ENCODE measurements at regions not wholly inside any gene's neighbourhood (a gene's known extent, or its start where the extent isn't known, plus 50 kb on each side); places are given as distances from the start of the nearest gene placed in this dataset.

DNA sequence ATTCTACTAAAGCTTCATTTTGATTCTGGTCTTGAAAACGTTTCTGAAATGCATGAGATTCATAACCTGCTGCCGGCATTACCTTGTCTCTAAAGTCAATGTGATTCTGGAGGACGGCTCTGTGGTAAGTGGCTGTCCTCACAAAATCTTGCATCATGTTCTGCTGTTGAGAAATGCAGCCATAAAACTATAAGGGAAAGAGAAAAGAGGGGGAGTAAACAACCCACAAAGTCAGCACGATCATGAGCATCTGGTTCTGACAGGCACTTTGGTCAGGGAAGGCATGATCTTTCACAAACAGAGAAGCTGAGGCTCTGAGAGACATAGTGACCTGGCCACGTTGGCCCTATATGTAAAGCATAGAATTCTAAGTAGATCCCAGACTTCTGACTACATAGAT lies 168.9 kb upstream of the PUM3 start (continued):
- TF ChIP-seq, protein P1, sequence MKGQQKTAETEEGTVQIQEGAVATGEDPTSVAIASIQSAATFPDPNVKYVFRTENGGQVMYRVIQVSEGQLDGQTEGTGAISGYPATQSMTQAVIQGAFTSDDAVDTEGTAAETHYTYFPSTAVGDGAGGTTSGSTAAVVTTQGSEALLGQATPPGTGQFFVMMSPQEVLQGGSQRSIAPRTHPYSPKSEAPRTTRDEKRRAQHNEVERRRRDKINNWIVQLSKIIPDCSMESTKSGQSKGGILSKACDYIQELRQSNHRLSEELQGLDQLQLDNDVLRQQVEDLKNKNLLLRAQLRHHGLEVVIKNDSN (CRISPR knock-in tag; IDR thresholded peaks at IDR 0.05): no peak

DNA sequence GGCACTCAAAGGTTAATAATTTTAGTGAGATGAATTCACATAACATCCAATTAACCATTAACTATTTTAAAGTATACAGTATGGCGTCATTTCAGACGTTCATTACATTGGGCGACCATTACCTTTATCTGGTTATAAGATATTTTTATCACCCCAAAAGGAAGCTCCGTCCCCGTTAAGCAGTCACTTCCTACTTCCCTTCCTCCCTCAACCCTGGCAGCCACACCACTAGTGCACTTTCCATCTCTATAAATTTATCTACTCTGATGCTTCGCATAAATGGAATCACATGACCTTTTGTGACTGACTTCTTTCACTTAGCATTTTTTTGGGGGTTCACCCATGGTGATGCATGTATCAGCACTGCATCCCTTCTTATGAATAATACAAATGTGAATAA lies 168.3 kb upstream of the PUM3 start:
- no peak for TF ChIP-seq CREM (CRISPR knock-in tag; IDR thresholded peaks at IDR 0.05)
- Mint-ChIP-seq H3K27ac (no peak overlapping the region), H3K27me3 (ENCODE audit: low read depth) (0 out of 2 replicates have a peak, but pooled peaks cover 2% of the 10 kb centered on the region), H3K9me3 (peaks cover 5% of the 10 kb centered on the region; the same call in 1 of the 2 replicates), H3K36me3 (no peaks in the 10 kb centered on the region), H3K4me3 (no peak overlapping the region), H3K4me1 (peaks cover 5% of the 10 kb centered on the region)
- DNase-seq (ENCODE audit: low spot score): no peak
- ChIA-PET POLR2A (no interaction called here), CTCF (interaction anchor here (0.6 to 1.2 kb wide), 2 partner anchors 169 to 943 kb away, joined by 3 to 5 read pairs; no protein-coding TSS in a partner anchor)
- ATAC-seq: no peak

DNA sequence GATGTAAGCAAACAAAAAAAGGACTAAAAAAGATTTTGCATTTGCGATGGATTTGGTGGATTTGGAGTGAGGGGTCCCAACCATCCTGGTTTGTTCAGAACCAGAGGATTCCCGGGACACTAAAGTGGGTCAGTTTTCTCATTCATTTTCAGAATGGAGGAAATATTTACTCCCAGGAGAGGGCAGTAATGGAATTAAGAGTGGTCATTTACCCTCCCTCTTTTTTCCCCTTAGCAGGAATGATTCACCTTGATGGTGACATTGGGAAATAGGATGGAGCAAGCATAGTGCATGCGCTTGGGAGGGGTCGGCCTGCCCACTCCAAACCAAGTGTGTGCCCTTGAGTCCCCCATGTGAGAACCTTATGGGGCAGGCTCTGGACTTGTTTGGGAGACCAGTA lies 164.2 kb upstream of the PUM3 start:
- Mint-ChIP-seq H3K4me1 (peaks cover 5% of the 10 kb centered on the region), H3K36me3 (no peaks in the 10 kb centered on the region), H3K4me3 (no peak overlapping the region), H3K27me3 (ENCODE audit: low read depth) (0 out of 2 replicates have a peak, but pooled peaks cover 2% of the 10 kb centered on the region), H3K27ac (no peak overlapping the region), H3K9me3 (peaks cover 5% of the 10 kb centered on the region; the same call in 1 of the 2 replicates)
- TF ChIP-seq, protein P2, sequence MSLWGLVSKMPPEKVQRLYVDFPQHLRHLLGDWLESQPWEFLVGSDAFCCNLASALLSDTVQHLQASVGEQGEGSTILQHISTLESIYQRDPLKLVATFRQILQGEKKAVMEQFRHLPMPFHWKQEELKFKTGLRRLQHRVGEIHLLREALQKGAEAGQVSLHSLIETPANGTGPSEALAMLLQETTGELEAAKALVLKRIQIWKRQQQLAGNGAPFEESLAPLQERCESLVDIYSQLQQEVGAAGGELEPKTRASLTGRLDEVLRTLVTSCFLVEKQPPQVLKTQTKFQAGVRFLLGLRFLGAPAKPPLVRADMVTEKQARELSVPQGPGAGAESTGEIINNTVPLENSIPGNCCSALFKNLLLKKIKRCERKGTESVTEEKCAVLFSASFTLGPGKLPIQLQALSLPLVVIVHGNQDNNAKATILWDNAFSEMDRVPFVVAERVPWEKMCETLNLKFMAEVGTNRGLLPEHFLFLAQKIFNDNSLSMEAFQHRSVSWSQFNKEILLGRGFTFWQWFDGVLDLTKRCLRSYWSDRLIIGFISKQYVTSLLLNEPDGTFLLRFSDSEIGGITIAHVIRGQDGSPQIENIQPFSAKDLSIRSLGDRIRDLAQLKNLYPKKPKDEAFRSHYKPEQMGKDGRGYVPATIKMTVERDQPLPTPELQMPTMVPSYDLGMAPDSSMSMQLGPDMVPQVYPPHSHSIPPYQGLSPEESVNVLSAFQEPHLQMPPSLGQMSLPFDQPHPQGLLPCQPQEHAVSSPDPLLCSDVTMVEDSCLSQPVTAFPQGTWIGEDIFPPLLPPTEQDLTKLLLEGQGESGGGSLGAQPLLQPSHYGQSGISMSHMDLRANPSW (CRISPR knock-in tag; conservative IDR thresholded peaks at IDR 0.05; ENCODE audit: low read depth): no peak
- ChIA-PET CTCF (no interaction called here), POLR2A (no interaction called here)
- ATAC-seq: peak; percentile 86
- DNase-seq (ENCODE audit: low spot score): no peak

DNA sequence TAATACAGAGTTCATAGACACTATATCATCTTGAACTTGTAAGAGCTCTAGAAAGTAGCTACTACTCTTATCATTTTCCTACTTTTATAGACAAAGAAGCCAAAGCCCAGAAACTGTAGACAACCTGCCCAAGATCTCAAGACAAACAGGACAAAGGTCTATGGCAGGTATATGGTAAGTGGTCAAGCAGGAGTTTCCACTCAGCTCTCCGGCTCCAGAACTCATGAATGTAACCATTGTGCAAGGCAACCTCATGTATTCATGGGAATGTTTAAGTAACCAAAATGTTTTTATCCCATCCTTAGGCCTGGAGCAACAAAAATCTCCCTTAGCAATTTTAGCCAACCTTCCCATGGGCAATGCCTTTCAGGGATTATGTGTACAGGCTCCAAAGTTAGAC lies 163.4 kb upstream of the PUM3 start:
- Mint-ChIP-seq H3K27me3 (ENCODE audit: low read depth) (0 out of 2 replicates have a peak, but pooled peaks cover 2% of the 10 kb centered on the region), H3K4me3 (no peak overlapping the region), H3K4me1 (peaks cover 5% of the 10 kb centered on the region), H3K9me3 (peaks cover 5% of the 10 kb centered on the region; the same call in 1 of the 2 replicates), H3K27ac (no peak overlapping the region), H3K36me3 (no peaks in the 10 kb centered on the region)
- no peak for DNase-seq (ENCODE audit: low spot score)
- ChIA-PET POLR2A (interaction anchor here (0.5 kb wide), 1 partner anchor 34 kb away, joined by 3 read pairs; no protein-coding TSS in a partner anchor), CTCF (interaction anchor here (1.2 to 1.6 kb wide), 2 partner anchors 148 to 150 kb away, joined by 4 to 5 read pairs; no protein-coding TSS in a partner anchor)
- no peak for ATAC-seq
- TF ChIP-seq HMGA2 (CRISPR knock-in tag; IDR thresholded peaks at IDR 0.05): no peak
- no peak for TF ChIP-seq ETV6 (CRISPR knock-in tag; IDR thresholded peaks at IDR 0.05)
- TF ChIP-seq EMX1 (CRISPR knock-in tag; IDR thresholded peaks at IDR 0.05): no peak
- no peak for TF ChIP-seq TEAD1 (CRISPR knock-in tag; IDR thresholded peaks at IDR 0.05)
- TF ChIP-seq, protein P3, sequence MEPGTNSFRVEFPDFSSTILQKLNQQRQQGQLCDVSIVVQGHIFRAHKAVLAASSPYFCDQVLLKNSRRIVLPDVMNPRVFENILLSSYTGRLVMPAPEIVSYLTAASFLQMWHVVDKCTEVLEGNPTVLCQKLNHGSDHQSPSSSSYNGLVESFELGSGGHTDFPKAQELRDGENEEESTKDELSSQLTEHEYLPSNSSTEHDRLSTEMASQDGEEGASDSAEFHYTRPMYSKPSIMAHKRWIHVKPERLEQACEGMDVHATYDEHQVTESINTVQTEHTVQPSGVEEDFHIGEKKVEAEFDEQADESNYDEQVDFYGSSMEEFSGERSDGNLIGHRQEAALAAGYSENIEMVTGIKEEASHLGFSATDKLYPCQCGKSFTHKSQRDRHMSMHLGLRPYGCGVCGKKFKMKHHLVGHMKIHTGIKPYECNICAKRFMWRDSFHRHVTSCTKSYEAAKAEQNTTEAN (CRISPR knock-in tag; IDR thresholded peaks at IDR 0.05): no peak
- TF ChIP-seq, protein P4, sequence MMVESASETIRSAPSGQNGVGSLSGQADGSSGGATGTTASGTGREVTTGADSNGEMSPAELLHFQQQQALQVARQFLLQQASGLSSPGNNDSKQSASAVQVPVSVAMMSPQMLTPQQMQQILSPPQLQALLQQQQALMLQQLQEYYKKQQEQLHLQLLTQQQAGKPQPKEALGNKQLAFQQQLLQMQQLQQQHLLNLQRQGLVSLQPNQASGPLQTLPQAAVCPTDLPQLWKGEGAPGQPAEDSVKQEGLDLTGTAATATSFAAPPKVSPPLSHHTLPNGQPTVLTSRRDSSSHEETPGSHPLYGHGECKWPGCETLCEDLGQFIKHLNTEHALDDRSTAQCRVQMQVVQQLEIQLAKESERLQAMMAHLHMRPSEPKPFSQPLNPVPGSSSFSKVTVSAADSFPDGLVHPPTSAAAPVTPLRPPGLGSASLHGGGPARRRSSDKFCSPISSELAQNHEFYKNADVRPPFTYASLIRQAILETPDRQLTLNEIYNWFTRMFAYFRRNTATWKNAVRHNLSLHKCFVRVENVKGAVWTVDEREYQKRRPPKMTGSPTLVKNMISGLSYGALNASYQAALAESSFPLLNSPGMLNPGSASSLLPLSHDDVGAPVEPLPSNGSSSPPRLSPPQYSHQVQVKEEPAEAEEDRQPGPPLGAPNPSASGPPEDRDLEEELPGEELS (CRISPR knock-in tag; IDR thresholded peaks at IDR 0.05): no peak
- TF ChIP-seq TP53 (CRISPR knock-in tag; IDR thresholded peaks at IDR 0.05): no peak
- TF ChIP-seq, protein P5, sequence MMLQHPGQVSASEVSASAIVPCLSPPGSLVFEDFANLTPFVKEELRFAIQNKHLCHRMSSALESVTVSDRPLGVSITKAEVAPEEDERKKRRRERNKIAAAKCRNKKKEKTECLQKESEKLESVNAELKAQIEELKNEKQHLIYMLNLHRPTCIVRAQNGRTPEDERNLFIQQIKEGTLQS (CRISPR knock-in tag; conservative IDR thresholded peaks at IDR 0.05): no peak
- TF ChIP-seq RELA (CRISPR knock-in tag; IDR thresholded peaks at IDR 0.05; ENCODE audit: borderline replicate concordance): no peak
- no peak for TF ChIP-seq NFE2L1 (CRISPR knock-in tag; IDR thresholded peaks at IDR 0.05)
- TF ChIP-seq, protein P6, sequence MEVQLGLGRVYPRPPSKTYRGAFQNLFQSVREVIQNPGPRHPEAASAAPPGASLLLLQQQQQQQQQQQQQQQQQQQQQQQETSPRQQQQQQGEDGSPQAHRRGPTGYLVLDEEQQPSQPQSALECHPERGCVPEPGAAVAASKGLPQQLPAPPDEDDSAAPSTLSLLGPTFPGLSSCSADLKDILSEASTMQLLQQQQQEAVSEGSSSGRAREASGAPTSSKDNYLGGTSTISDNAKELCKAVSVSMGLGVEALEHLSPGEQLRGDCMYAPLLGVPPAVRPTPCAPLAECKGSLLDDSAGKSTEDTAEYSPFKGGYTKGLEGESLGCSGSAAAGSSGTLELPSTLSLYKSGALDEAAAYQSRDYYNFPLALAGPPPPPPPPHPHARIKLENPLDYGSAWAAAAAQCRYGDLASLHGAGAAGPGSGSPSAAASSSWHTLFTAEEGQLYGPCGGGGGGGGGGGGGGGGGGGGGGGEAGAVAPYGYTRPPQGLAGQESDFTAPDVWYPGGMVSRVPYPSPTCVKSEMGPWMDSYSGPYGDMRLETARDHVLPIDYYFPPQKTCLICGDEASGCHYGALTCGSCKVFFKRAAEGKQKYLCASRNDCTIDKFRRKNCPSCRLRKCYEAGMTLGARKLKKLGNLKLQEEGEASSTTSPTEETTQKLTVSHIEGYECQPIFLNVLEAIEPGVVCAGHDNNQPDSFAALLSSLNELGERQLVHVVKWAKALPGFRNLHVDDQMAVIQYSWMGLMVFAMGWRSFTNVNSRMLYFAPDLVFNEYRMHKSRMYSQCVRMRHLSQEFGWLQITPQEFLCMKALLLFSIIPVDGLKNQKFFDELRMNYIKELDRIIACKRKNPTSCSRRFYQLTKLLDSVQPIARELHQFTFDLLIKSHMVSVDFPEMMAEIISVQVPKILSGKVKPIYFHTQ (CRISPR knock-in tag; IDR thresholded peaks at IDR 0.05): no peak
- TF ChIP-seq, protein P7, sequence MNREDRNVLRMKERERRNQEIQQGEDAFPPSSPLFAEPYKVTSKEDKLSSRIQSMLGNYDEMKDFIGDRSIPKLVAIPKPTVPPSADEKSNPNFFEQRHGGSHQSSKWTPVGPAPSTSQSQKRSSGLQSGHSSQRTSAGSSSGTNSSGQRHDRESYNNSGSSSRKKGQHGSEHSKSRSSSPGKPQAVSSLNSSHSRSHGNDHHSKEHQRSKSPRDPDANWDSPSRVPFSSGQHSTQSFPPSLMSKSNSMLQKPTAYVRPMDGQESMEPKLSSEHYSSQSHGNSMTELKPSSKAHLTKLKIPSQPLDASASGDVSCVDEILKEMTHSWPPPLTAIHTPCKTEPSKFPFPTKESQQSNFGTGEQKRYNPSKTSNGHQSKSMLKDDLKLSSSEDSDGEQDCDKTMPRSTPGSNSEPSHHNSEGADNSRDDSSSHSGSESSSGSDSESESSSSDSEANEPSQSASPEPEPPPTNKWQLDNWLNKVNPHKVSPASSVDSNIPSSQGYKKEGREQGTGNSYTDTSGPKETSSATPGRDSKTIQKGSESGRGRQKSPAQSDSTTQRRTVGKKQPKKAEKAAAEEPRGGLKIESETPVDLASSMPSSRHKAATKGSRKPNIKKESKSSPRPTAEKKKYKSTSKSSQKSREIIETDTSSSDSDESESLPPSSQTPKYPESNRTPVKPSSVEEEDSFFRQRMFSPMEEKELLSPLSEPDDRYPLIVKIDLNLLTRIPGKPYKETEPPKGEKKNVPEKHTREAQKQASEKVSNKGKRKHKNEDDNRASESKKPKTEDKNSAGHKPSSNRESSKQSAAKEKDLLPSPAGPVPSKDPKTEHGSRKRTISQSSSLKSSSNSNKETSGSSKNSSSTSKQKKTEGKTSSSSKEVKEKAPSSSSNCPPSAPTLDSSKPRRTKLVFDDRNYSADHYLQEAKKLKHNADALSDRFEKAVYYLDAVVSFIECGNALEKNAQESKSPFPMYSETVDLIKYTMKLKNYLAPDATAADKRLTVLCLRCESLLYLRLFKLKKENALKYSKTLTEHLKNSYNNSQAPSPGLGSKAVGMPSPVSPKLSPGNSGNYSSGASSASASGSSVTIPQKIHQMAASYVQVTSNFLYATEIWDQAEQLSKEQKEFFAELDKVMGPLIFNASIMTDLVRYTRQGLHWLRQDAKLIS (CRISPR knock-in tag; IDR thresholded peaks at IDR 0.05; ENCODE audit: borderline replicate concordance): no peak
- TF ChIP-seq FOXJ3 (CRISPR knock-in tag; IDR thresholded peaks at IDR 0.05; ENCODE audit: borderline replicate concordance): no peak

All from WTC11 (cell line).